Neuronal stem cell (in vitro differentiated cells): ENCODE measurements at regions not wholly inside any gene's neighbourhood (a gene's known extent, or its start where the extent isn't known, plus 50 kb on each side); places are given as distances from the start of the nearest gene placed in this dataset.

Experiments used
- DNase-seq: peaks from one replicate; pipeline ENCODE4 v3.0.0-alpha.2; 2013; ENCODE audit warnings: low spot score
- H2AFZ ChIP-seq: one replicate; pipeline ENCODE4 v1.6.1; 2013; ENCODE audit warnings: mild to moderate bottlenecking, low read length, inconsistent platforms
- H2AK5ac ChIP-seq: 2 replicates; pipeline ENCODE4 v1.6.1; 2013; ENCODE audit warnings: low read depth, mild to moderate bottlenecking, inconsistent platforms, low read length, moderate library complexity, mixed read lengths
- H2BK120ac ChIP-seq: 2 replicates; pipeline ENCODE4 v1.6.1; 2013; ENCODE audit warnings: low read depth, mild to moderate bottlenecking, inconsistent platforms, low read length, moderate library complexity, mixed read lengths
- H2BK12ac ChIP-seq: one replicate; pipeline ENCODE4 v1.6.1; 2013; ENCODE audit warnings: low read length, inconsistent platforms
- H2BK15ac ChIP-seq: 2 replicates; pipeline ENCODE4 v1.6.1; 2013; ENCODE audit warnings: mild to moderate bottlenecking, low read length, inconsistent platforms, mixed read lengths
- H2BK5ac ChIP-seq: one replicate; pipeline ENCODE4 v1.6.1; 2013; ENCODE audit warnings: inconsistent platforms, mild to moderate bottlenecking, low read length, moderate library complexity
- H3K14ac ChIP-seq: one replicate; pipeline ENCODE4 v1.6.1; 2013; ENCODE audit warnings: low read length, inconsistent platforms
- H3K18ac ChIP-seq: 2 replicates; pipeline ENCODE4 v1.6.1; 2013; ENCODE audit warnings: low read length, inconsistent platforms
- H3K23ac ChIP-seq: 2 replicates; pipeline ENCODE4 v1.6.1; 2013; ENCODE audit warnings: low read depth, mild to moderate bottlenecking, mixed read lengths, low read length, inconsistent platforms; ENCODE audit not compliant: poor library complexity
- H3K27ac ChIP-seq: replicated peaks from 3 replicates; pipeline ENCODE4 v1.5.1; 2013; ENCODE audit warnings: low read length, inconsistent platforms
- H3K27me3 ChIP-seq, 3 experiments: 2 replicates each; pipeline ENCODE4 v1.6.1; 2013; ENCODE audit warnings: low read length in 3 of 3, mild to moderate bottlenecking in 2 of 3, inconsistent platforms in 1 of 3, low read depth in 1 of 3, mixed read lengths in 1 of 3, moderate library complexity in 1 of 3; ENCODE audit not compliant: control insufficient read depth in 3 of 3, insufficient read depth in 3 of 3
- H3K36me3 ChIP-seq, 2 donors: replicated peaks in 1 of 2; 2 replicates each; pipeline ENCODE4 v1.6.1; 2013; ENCODE audit warnings: low read length in 2 of 2; ENCODE audit not compliant: control insufficient read depth in 2 of 2, insufficient read depth in 2 of 2
- H3K4ac ChIP-seq: 2 replicates; pipeline ENCODE4 v1.6.1; 2013; ENCODE audit warnings: inconsistent platforms, mild to moderate bottlenecking, low read length, moderate library complexity
- H3K4me1 ChIP-seq, 2 donors: 1 replicate in 1 of 2; 2 replicates in 1 of 2; pipeline ENCODE4 v1.6.1; 2013; ENCODE audit warnings: low read length in 2 of 2, low read depth in 1 of 2; ENCODE audit not compliant: control insufficient read depth in 2 of 2, insufficient read depth in 1 of 2
- H3K4me2 ChIP-seq: one replicate; pipeline ENCODE4 v1.6.1; 2013; ENCODE audit warnings: mild to moderate bottlenecking, low read length, inconsistent platforms; ENCODE audit not compliant: insufficient read depth, poor library complexity, severe bottlenecking
- H3K4me3 ChIP-seq, 2 donors: 2 replicates each; pipeline ENCODE4 v1.5.1; 2013; ENCODE audit warnings: low read length in 2 of 2, mild to moderate bottlenecking in 2 of 2, inconsistent platforms in 1 of 2, moderate library complexity in 1 of 2
- H3K79me1 ChIP-seq: one replicate; pipeline ENCODE4 v1.6.1; 2013; ENCODE audit warnings: low read depth, mild to moderate bottlenecking, inconsistent platforms, low read length, moderate library complexity
- H3K9ac ChIP-seq: one replicate; pipeline ENCODE4 v1.6.1; 2013; ENCODE audit warnings: mild to moderate bottlenecking, low read depth, low read length, inconsistent platforms; ENCODE audit not compliant: poor library complexity
- H3K9me3 ChIP-seq, 2 donors: replicated peaks in 1 of 2; 2 replicates each; pipeline versions ENCODE3 to v1.6.1; 2013; ENCODE audit warnings: low read length in 2 of 2, mild to moderate bottlenecking in 2 of 2, inconsistent platforms in 1 of 2, low read depth in 1 of 2, mixed read lengths in 1 of 2, moderate library complexity in 1 of 2; ENCODE audit not compliant: control insufficient read depth in 2 of 2, insufficient read depth in 1 of 2
- H4K8ac ChIP-seq: one replicate; pipeline ENCODE4 v1.6.1; 2013; ENCODE audit warnings: low read depth, mild to moderate bottlenecking, inconsistent platforms, low read length, moderate library complexity
- H4K91ac ChIP-seq: one replicate; pipeline ENCODE4 v1.6.1; 2013; ENCODE audit warnings: low read length, low read depth, mild to moderate bottlenecking, inconsistent platforms; ENCODE audit not compliant: poor library complexity
- WGBS, 2 donors: extraction: QIAGEN DNeasy Blood & Tissue Kit; methylation state at CpG; one replicate each; pipeline ENCODE4 v1.1.7; 2013; ENCODE audit warnings: missing lambda C conversion rate in 2 of 2, mixed read lengths in 1 of 2; ENCODE audit not compliant: insufficient read length in 2 of 2, insufficient replicate concordance in 1 of 2; ENCODE audit errors: extremely low coverage in 2 of 2; 5-methylcytosine and 5-hydroxymethylcytosine counted together

GRCh38 chr21:22083899-22084298 is 1085.7 kb downstream of the NCAM2 start:
- Histone ChIP-seq H2BK5ac (no peak overlapping the region), H3K23ac (no peak overlapping the region), H2AFZ (no peak overlapping the region), H3K14ac (no peak overlapping the region), H3K18ac (no peak overlapping the region), H3K9me3 (peaks cover 2% of the 10 kb centered on the region in 2 donors), H3K27me3 (no peaks in the 10 kb centered on the region), H3K4me3 (no peak overlapping the region), H3K4me1 (no peaks in the 10 kb centered on the region), H3K27ac (no peak overlapping the region), H3K4me2 (no peak overlapping the region), H3K36me3 (no peaks in the 10 kb centered on the region), H2AK5ac (no peak overlapping the region), H3K79me1 (no peaks in the 10 kb centered on the region), H2BK15ac (no peak overlapping the region), H4K8ac (no peak overlapping the region), H2BK12ac (no peak overlapping the region), H3K9ac (no peak overlapping the region), H2BK120ac (no peak overlapping the region), H3K4ac (no peak overlapping the region), H4K91ac (no peak overlapping the region)
- no CpG with 5 or more reads among the region's 3 CpGs for WGBS, 2 donors
- DNase-seq = no peak

GRCh38 chr21:22096314-22096713 is 1098.1 kb downstream of the NCAM2 start:
- Histone ChIP-seq H3K79me1 (no peaks in the 10 kb centered on the region), H2BK120ac (no peak overlapping the region), H3K36me3 (no peaks in the 10 kb centered on the region), H3K9me3 (no peaks in the 10 kb centered on the region), H3K4me1 (peaks cover 0 to 2% of the 10 kb centered on the region in 2 donors), H4K91ac (no peak overlapping the region), H2BK5ac (no peak overlapping the region), H3K23ac (no peak overlapping the region), H3K18ac (no peak overlapping the region), H2AFZ (no peak overlapping the region), H3K4me2 (no peak overlapping the region), H2AK5ac (no peak overlapping the region), H2BK15ac (no peak overlapping the region), H3K27me3 (no peaks in the 10 kb centered on the region), H4K8ac (no peak overlapping the region), H3K4ac (no peak overlapping the region), H3K14ac (no peak overlapping the region), H2BK12ac (no peak overlapping the region), H3K4me3 (no peak overlapping the region), H3K9ac (no peak overlapping the region), H3K27ac (no peak overlapping the region)
- no peak for DNase-seq
- WGBS, 2 donors = no CpG with 5 or more reads among the region's 1 CpG

DNA sequence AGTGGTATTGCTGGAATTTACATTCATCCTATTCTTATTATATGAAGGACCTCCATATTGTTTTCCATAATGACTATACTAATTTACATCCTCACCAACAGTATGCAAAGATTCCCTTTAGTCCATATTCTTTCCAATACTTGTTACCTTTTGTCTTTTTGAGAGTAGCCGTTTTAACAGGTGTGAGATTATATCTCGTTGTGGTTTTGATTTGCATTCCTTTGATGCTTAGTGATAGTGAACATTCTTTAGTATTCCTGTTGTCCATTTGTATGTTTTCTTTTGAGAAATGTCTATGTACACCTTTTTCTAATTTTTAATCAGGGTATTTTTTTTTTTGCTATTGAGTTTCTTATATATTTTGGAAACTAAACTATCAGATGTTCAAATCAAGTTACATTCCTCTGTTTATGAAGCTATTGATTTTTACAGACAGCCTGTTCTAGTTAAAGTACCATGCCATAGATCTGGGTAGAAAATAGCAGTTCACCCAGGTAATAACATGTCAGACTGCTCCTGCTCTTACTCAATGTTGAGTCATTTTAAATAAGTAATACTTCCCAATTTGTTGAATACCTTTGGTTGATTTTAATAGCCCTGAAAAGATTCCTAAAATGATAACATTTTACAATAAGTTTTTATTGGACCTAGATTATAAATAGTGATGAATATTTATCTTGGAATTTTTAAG is 1108.7 kb downstream of the NCAM2 start:
- Histone ChIP-seq H3K4me3 (no peak overlapping the region), H2BK12ac (no peak overlapping the region), H3K18ac (no peak overlapping the region), H4K91ac (no peak overlapping the region), H3K14ac (no peak overlapping the region), H3K4ac (no peak overlapping the region), H2BK120ac (no peak overlapping the region), H4K8ac (no peak overlapping the region), H2BK5ac (no peak overlapping the region), H3K4me2 (no peak overlapping the region), H3K27me3 (no peaks in the 10 kb centered on the region), H3K4me1 (no peaks in the 10 kb centered on the region), H3K9ac (no peak overlapping the region), H2AFZ (no peak overlapping the region), H3K9me3 (no peaks in the 10 kb centered on the region), H2AK5ac (no peak overlapping the region), H2BK15ac (no peak overlapping the region), H3K36me3 (no peaks in the 10 kb centered on the region), H3K23ac (no peak overlapping the region), H3K27ac (no peak overlapping the region), H3K79me1 (no peaks in the 10 kb centered on the region)
- WGBS, 2 donors = no CpG with 5 or more reads among the region's 2 CpGs
- DNase-seq = no peak

DNA sequence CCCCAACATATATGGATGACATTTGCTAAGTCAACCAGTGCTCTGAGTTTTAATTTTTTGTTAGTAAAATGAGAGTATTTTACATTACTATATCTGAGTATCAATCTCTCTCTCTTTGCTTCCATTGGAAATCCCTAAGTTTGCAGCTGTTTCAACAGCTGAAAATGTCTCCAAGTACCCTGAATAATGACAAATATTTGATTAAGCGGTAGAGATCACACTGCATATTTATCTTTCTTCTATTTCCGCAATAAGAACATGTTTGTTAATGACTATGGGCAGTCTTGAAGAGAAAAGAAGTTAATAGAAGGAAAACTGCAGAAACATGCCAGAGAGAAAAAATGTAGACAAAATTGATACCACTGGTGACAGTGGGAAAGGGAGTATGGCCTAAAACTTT is 1117.5 kb downstream of the NCAM2 start:
- H3K23ac ChIP-seq = no peak overlapping the region
- no peak overlapping the region for H3K4ac ChIP-seq
- H3K36me3 ChIP-seq = no peaks in the 10 kb centered on the region
- no peaks in the 10 kb centered on the region for H3K27me3 ChIP-seq
- no peaks in the 10 kb centered on the region for H3K79me1 ChIP-seq
- no peak overlapping the region for H2BK15ac ChIP-seq
- H3K4me2 ChIP-seq = no peak overlapping the region
- no peak overlapping the region for H2BK120ac ChIP-seq
- H3K18ac ChIP-seq = no peak overlapping the region
- no peak overlapping the region for H4K8ac ChIP-seq
- WGBS, 2 donors = no CpG with 5 or more reads among the region's 2 CpGs
- no peak overlapping the region for H2AK5ac ChIP-seq
- peaks cover 0 to 1% of the 10 kb centered on the region in 2 donors for H3K9me3 ChIP-seq
- no peak overlapping the region for H3K27ac ChIP-seq
- H2AFZ ChIP-seq = no peak overlapping the region
- no peak for DNase-seq
- no peak overlapping the region for H3K14ac ChIP-seq
- H2BK5ac ChIP-seq = no peak overlapping the region
- no peak overlapping the region for H4K91ac ChIP-seq
- H3K4me1 ChIP-seq = no peaks in the 10 kb centered on the region
- no peak overlapping the region for H3K9ac ChIP-seq
- no peak overlapping the region for H2BK12ac ChIP-seq
- H3K4me3 ChIP-seq = no peak overlapping the region
